AG08396 (cell line): ENCODE measurements at regions not wholly inside any gene's neighbourhood (a gene's known extent, or its start where the extent isn't known, plus 50 kb on each side); places are given as distances from the start of the nearest gene placed in this dataset.

Experiments
- DNase-seq: peaks from one replicate; pipeline ENCODE4 v3.0.0; 2012; ENCODE audit warnings: low spot score, mixed read lengths

- DNase-seq, result peak; percentile 9
Observed at GRCh38 chr5:155839251-155840037, 487.5 kb upstream of the SGCD start.

- DNase-seq, result no peak
Observed at GRCh38 chr5:155844542-155844941, 482.4 kb upstream of the SGCD start.

GRCh38 chr5:155850370-155850769 lies 476.6 kb upstream of the SGCD start:
- no peak for DNase-seq

- DNase-seq, result no peak
Observed at GRCh38 chr5:155866971-155867370, 460.0 kb upstream of the SGCD start.

- no peak for DNase-seq
Observed at GRCh38 chr5:155867522-155868088, 459.4 kb upstream of the SGCD start.

- no peak for DNase-seq
Observed at GRCh38 chr5:155870636-155871035, 456.3 kb upstream of the SGCD start.

- DNase-seq, result no peak
Observed at GRCh38 chr5:155871623-155872022, 455.3 kb upstream of the SGCD start.

- DNase-seq, result peak; percentile 5
Observed at GRCh38 chr5:155872629-155873220, 454.2 kb upstream of the SGCD start.

- no peak for DNase-seq
Observed at GRCh38 chr5:155878991-155879575, 447.9 kb upstream of the SGCD start.

- DNase-seq, result no peak
Observed at GRCh38 chr5:155884041-155884440, 442.9 kb upstream of the SGCD start.

- DNase-seq, result no peak
Observed at GRCh38 chr5:155885199-155885598, 441.8 kb upstream of the SGCD start.

GRCh38 chr5:155886311-155887031 lies 440.5 kb upstream of the SGCD start:
- DNase-seq, result no peak

GRCh38 chr5:155895484-155895883 lies 431.5 kb upstream of the SGCD start:
- DNase-seq, result no peak

- DNase-seq, result no peak
Observed at GRCh38 chr5:155897761-155898160, 429.2 kb upstream of the SGCD start.

GRCh38 chr5:155898284-155898683 lies 428.7 kb upstream of the SGCD start:
- DNase-seq, result no peak

- no peak for DNase-seq
Observed at GRCh38 chr5:155903791-155904190, 423.2 kb upstream of the SGCD start.

- no peak for DNase-seq
Observed at GRCh38 chr5:155905364-155905763, 421.6 kb upstream of the SGCD start.

GRCh38 chr5:155906046-155906445 lies 420.9 kb upstream of the SGCD start:
- no peak for DNase-seq

- no peak for DNase-seq
Observed at GRCh38 chr5:155908543-155908942, 418.4 kb upstream of the SGCD start.

GRCh38 chr5:155912291-155912690 lies 414.7 kb upstream of the SGCD start:
- DNase-seq, result no peak

- no peak for DNase-seq
Observed at GRCh38 chr5:155914766-155915165, 412.2 kb upstream of the SGCD start.

GRCh38 chr5:155915601-155916000 lies 411.4 kb upstream of the SGCD start:
- DNase-seq, result no peak
